ENCODE measurements at regions not wholly inside any gene's neighbourhood (a gene's known extent, or its start where the extent isn't known, plus 50 kb on each side); places are given as distances from the start of the nearest gene placed in this dataset.

GRCh38 chr10:56537984-56538383 is 176.9 kb upstream of the ZWINT start:
- Histone ChIP-seq H3K27ac (ENCODE audit: extremely low read length, insufficient read depth, low read length) (no peak overlapping the region), H4K20me1 (ENCODE audit: insufficient read depth, low read length) (no peaks in the 10 kb centered on the region), H3K4me2 (ENCODE audit: low read depth, low read length) (no peak overlapping the region), H2AFZ (ENCODE audit: low read length) (no peak overlapping the region), H3K27me3 (ENCODE audit: control insufficient read depth in 1 of 2, insufficient read depth in 2 of 2, low read length in 2 of 2) (no peaks in the 10 kb centered on the region), H3K4me3 (replicated peaks in 1 of 3; ENCODE audit: insufficient read depth in 1 of 3, low read depth in 2 of 3, low read length in 3 of 3) (no peak overlapping the region), H3K9me3 (ENCODE audit: low read length) (no peaks in the 10 kb centered on the region), H3K4me1 (ENCODE audit: insufficient read depth, low read length) (no peaks in the 10 kb centered on the region), H3K9ac (ENCODE audit: insufficient read depth, low read depth, low read length) (no peak overlapping the region), H3K79me2 (ENCODE audit: insufficient read depth, low read length) (no peaks in the 10 kb centered on the region), H3K36me3 (replicated peaks in 1 of 2; ENCODE audit: control insufficient read depth in 1 of 2, insufficient read depth in 2 of 2, low read length in 2 of 2) (no peaks in the 10 kb centered on the region)
- 0 out of 2 replicates have a peak, but pooled peaks have one; percentile 5 for TF ChIP-seq CREB1 (IDR thresholded peaks at IDR 0.05)
- no peak for TF ChIP-seq CREB1 (CRISPR knock-in tag; IDR thresholded peaks at IDR 0.05)
- no peak for TF ChIP-seq ZEB1 (IDR thresholded peaks at IDR 0.05; ENCODE audit: insufficient replicate concordance, low read depth)
- no peak for TF ChIP-seq SRF (IDR thresholded peaks at IDR 0.05; ENCODE audit: low read depth, low read length)
- TF ChIP-seq FOSL2 (CRISPR knock-in tag; IDR thresholded peaks at IDR 0.05) = peak; percentile 38; the same call in 1 of the 2 replicates
- TF ChIP-seq ZNF576 (CRISPR knock-in tag; IDR thresholded peaks at IDR 0.05) = no peak
- no peak for TF ChIP-seq PLRG1 (conservative IDR thresholded peaks at IDR 0.05)
- in situ Hi-C loops (cut with HindIII; ENCODE audit: extremely low pct_ligation_motif_present, low pct_unique_long_range_greater_than_20kb) = no loop called here
- intact Hi-C loops (cut with micrococcal nuclease; ENCODE audit: unreplicated experiment) = no loop called here
- CTCF ChIA-PET (ENCODE audit: low intra/inter-chr PET ratio, low total read pairs) = no interaction called here
- ATAC-seq (no peak), FAIRE-seq (no peak), DNase-seq (ENCODE audit: low spot score) (peak; percentile 1)
- no TSS peak for BruUV-seq (replicated peaks)
- 38% methylated on average over 4 of the region's 4 CpGs for WGBS (ENCODE audit: low lambda C conversion rate)
- POLR2A ChIA-PET = no interaction called here

- Histone ChIP-seq H4K20me1 (ENCODE audit: insufficient read depth, low read length) (no peaks in the 10 kb centered on the region), H2AFZ (ENCODE audit: low read length) (no peak overlapping the region), H3K27me3 (ENCODE audit: control insufficient read depth in 1 of 2, insufficient read depth in 2 of 2, low read length in 2 of 2) (no peaks in the 10 kb centered on the region), H3K27ac (ENCODE audit: extremely low read length, insufficient read depth, low read length) (no peak overlapping the region), H3K4me1 (ENCODE audit: insufficient read depth, low read length) (no peaks in the 10 kb centered on the region), H3K4me2 (ENCODE audit: low read depth, low read length) (no peak overlapping the region), H3K36me3 (replicated peaks in 1 of 2; ENCODE audit: control insufficient read depth in 1 of 2, insufficient read depth in 2 of 2, low read length in 2 of 2) (no peaks in the 10 kb centered on the region), H3K4me3 (replicated peaks in 1 of 3; ENCODE audit: insufficient read depth in 1 of 3, low read depth in 2 of 3, low read length in 3 of 3) (no peak overlapping the region), H3K9ac (ENCODE audit: insufficient read depth, low read depth, low read length) (no peak overlapping the region), H3K79me2 (ENCODE audit: insufficient read depth, low read length) (no peaks in the 10 kb centered on the region), H3K9me3 (ENCODE audit: low read length) (no peaks in the 10 kb centered on the region)
- TF ChIP-seq ZNF678 (CRISPR knock-in tag; IDR thresholded peaks at IDR 0.05) (no peak), PRDM4 (CRISPR knock-in tag; IDR thresholded peaks at IDR 0.05; ENCODE audit: borderline replicate concordance) (no peak), ZNF713 (CRISPR knock-in tag; IDR thresholded peaks at IDR 0.05) (no peak)
- CTCF ChIA-PET (ENCODE audit: low intra/inter-chr PET ratio, low total read pairs) = no interaction called here
- 3% methylated on average over 3 of the region's 3 CpGs for WGBS (ENCODE audit: low lambda C conversion rate)
- no peak for FAIRE-seq
- intact Hi-C loops (cut with micrococcal nuclease; ENCODE audit: unreplicated experiment) = no loop called here
- no TSS peak for BruUV-seq (replicated peaks)
- ATAC-seq = no peak
- no peak for DNase-seq (ENCODE audit: low spot score)
- POLR2A ChIA-PET = no interaction called here
- in situ Hi-C loops (cut with HindIII; ENCODE audit: extremely low pct_ligation_motif_present, low pct_unique_long_range_greater_than_20kb) = no loop called here
Observed at GRCh38 chr10:56522166-56522565, 161.1 kb upstream of the ZWINT start.

Measured in HepG2 (cell line).